ENCODE measurements at regions not wholly inside any gene's neighbourhood (a gene's known extent, or its start where the extent isn't known, plus 50 kb on each side); places are given as distances from the start of the nearest gene placed in this dataset.

DNA sequence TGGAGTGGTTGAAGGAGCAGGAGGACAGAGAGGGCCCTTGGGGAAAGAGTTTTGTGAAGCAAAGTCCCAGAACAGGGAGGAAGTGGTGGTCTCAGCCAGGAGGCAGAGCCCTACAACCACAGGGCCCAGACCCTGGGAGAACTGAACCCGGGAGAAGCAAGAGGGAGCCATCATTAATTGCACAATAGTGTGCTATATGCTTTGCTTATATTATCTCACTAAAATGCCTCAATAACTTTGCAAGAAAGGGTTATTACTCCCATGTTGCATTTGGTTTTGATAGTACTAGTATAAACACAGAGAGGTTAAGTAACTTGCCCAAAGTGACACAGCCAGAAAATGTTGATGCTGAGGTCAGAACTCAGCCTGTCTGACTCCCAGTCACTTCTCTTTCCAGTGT is 124.3 kb downstream of the FOXD2 start:
- H3K36me3 ChIP-seq (ENCODE audit: control insufficient read depth, insufficient read depth, low read length): no peaks in the 10 kb centered on the region
- H3K27ac ChIP-seq (ENCODE audit: insufficient read depth, low read length, poor library complexity, severe bottlenecking): no peak overlapping the region
- no peaks in the 10 kb centered on the region for H3K27me3 ChIP-seq (replicated peaks; ENCODE audit: control insufficient read depth, insufficient read depth, low read length, poor library complexity, severe bottlenecking)
- no peak for DNase-seq
- H3K9me3 ChIP-seq (ENCODE audit: control insufficient read depth, low read length): no peaks in the 10 kb centered on the region
- H3K4me3 ChIP-seq (ENCODE audit: insufficient read depth, low read depth, low read length, poor library complexity, severe bottlenecking): no peak overlapping the region
- no peaks in the 10 kb centered on the region for H3K4me1 ChIP-seq (ENCODE audit: control insufficient read depth, insufficient read depth, low read length, poor library complexity, severe bottlenecking)

DNA sequence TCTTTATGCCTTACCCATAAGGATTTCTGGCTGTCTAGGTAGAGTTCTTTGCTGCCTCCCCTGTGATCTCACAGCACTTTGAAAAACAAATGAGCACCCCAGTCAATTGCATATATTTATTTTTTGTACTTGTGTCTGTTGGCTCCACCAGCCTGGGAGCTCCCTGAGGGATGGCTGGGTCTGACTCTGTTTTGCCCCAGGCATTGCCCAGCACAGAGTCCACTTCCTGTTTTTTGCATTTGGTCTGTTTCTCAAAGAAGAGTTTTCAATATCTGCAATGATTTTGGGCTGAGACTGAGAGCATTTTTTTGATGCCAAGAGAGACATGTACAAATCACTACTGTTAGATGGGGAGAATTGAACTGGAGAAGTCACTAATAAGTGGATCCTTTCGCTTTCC is 125.0 kb downstream of the FOXD2 start:
- Histone ChIP-seq H3K27me3 (replicated peaks; ENCODE audit: control insufficient read depth, insufficient read depth, low read length, poor library complexity, severe bottlenecking) (no peaks in the 10 kb centered on the region), H3K9me3 (ENCODE audit: control insufficient read depth, low read length) (no peaks in the 10 kb centered on the region), H3K4me3 (ENCODE audit: insufficient read depth, low read depth, low read length, poor library complexity, severe bottlenecking) (no peak overlapping the region), H3K27ac (ENCODE audit: insufficient read depth, low read length, poor library complexity, severe bottlenecking) (no peak overlapping the region), H3K4me1 (ENCODE audit: control insufficient read depth, insufficient read depth, low read length, poor library complexity, severe bottlenecking) (no peaks in the 10 kb centered on the region), H3K36me3 (ENCODE audit: control insufficient read depth, insufficient read depth, low read length) (no peaks in the 10 kb centered on the region)
- no peak for DNase-seq

DNA sequence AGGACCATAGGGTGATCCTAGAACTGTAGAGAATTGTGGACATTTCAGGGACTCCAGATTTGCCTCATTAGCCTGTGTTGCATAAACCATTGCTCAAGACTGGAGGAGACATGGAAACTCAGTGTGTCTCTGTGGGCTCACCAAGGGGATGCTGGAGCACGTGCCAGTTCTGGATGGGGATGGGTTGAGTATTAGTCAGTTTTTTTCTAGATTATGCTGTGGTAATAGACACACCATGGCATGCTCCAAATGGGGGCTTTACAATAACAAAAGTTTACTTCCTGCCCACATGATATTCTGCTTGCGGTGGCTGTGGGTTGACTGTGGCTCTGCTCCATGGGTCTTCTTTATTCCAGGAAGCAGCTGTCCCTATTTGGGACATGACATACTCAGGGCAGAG is 125.4 kb downstream of the FOXD2 start:
- no peaks in the 10 kb centered on the region for H3K27me3 ChIP-seq (replicated peaks; ENCODE audit: control insufficient read depth, insufficient read depth, low read length, poor library complexity, severe bottlenecking)
- H3K9me3 ChIP-seq (ENCODE audit: control insufficient read depth, low read length): no peaks in the 10 kb centered on the region
- H3K27ac ChIP-seq (ENCODE audit: insufficient read depth, low read length, poor library complexity, severe bottlenecking): no peak overlapping the region
- no peaks in the 10 kb centered on the region for H3K4me1 ChIP-seq (ENCODE audit: control insufficient read depth, insufficient read depth, low read length, poor library complexity, severe bottlenecking)
- no peaks in the 10 kb centered on the region for H3K36me3 ChIP-seq (ENCODE audit: control insufficient read depth, insufficient read depth, low read length)
- H3K4me3 ChIP-seq (ENCODE audit: insufficient read depth, low read depth, low read length, poor library complexity, severe bottlenecking): no peak overlapping the region
- DNase-seq: no peak

DNA sequence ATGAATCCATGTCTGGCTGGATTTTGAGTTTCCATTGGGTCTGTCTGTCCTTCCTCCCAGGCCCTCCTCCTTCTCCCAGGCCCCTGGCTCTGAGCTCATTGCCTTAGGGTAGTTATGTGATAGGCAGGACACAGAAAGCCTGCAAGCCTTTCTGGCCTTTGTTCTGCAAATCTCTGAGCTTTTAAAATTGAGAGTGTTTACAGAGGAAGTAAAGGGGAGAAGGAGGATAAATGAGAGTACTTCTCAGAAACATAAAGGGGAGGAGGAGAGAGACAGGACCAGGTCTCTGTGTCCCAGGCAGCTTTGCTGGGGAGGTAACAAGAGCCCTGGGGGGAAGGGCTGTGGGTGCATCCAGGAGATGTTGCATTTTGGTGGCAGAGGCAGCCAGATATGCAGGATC is 126.7 kb downstream of the FOXD2 start:
- Histone ChIP-seq H3K27ac (ENCODE audit: insufficient read depth, low read length, poor library complexity, severe bottlenecking) (no peak overlapping the region), H3K4me1 (ENCODE audit: control insufficient read depth, insufficient read depth, low read length, poor library complexity, severe bottlenecking) (no peaks in the 10 kb centered on the region), H3K36me3 (ENCODE audit: control insufficient read depth, insufficient read depth, low read length) (no peaks in the 10 kb centered on the region), H3K4me3 (ENCODE audit: insufficient read depth, low read depth, low read length, poor library complexity, severe bottlenecking) (no peak overlapping the region), H3K9me3 (ENCODE audit: control insufficient read depth, low read length) (no peaks in the 10 kb centered on the region), H3K27me3 (replicated peaks; ENCODE audit: control insufficient read depth, insufficient read depth, low read length, poor library complexity, severe bottlenecking) (no peaks in the 10 kb centered on the region)
- no peak for DNase-seq

DNA sequence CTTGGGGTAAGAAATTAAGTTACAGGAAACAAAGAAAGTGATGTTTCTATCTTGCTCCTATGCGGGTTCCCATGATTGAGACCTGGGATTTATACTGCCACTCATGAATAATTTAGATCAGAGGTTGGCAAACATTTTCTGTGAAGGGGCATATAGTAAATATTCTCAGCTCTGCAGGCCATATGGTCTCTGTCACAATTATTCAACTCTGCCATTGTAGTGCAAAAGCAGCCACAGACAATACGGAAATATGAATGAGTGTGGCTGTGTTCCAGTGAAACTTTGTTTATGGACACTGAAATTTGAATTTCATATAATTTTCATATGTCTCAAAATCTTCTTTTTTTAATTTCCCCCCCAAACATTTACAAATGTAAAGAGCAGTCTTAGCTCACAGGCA is 127.2 kb downstream of the FOXD2 start:
- no peaks in the 10 kb centered on the region for H3K4me1 ChIP-seq (ENCODE audit: control insufficient read depth, insufficient read depth, low read length, poor library complexity, severe bottlenecking)
- H3K27me3 ChIP-seq (replicated peaks; ENCODE audit: control insufficient read depth, insufficient read depth, low read length, poor library complexity, severe bottlenecking): no peaks in the 10 kb centered on the region
- no peaks in the 10 kb centered on the region for H3K36me3 ChIP-seq (ENCODE audit: control insufficient read depth, insufficient read depth, low read length)
- H3K27ac ChIP-seq (ENCODE audit: insufficient read depth, low read length, poor library complexity, severe bottlenecking): no peak overlapping the region
- no peaks in the 10 kb centered on the region for H3K9me3 ChIP-seq (ENCODE audit: control insufficient read depth, low read length)
- no peak for DNase-seq
- H3K4me3 ChIP-seq (ENCODE audit: insufficient read depth, low read depth, low read length, poor library complexity, severe bottlenecking): no peak overlapping the region

DNA sequence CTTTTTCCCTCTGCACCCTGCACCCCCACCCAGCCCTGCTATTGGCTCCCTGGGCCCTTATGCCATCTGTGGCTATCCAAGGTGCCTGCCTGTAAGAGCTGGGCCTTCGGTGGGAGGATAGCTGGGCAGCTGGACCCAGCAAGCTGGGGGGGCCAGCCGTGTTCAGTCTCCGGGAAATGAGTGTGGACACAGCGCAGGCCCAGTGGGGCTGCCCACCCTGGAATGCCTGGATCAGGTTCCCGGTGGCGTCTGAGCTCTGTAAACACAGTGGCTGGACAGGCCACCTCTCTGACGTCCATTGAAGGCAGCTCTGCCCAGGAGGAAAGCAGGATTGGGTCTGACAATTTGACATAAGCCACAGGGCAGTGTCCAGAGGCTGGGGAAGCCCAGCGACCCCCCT is 127.8 kb downstream of the FOXD2 start:
- no peaks in the 10 kb centered on the region for H3K27me3 ChIP-seq (replicated peaks; ENCODE audit: control insufficient read depth, insufficient read depth, low read length, poor library complexity, severe bottlenecking)
- H3K4me1 ChIP-seq (ENCODE audit: control insufficient read depth, insufficient read depth, low read length, poor library complexity, severe bottlenecking): no peaks in the 10 kb centered on the region
- H3K4me3 ChIP-seq (ENCODE audit: insufficient read depth, low read depth, low read length, poor library complexity, severe bottlenecking): no peak overlapping the region
- H3K9me3 ChIP-seq (ENCODE audit: control insufficient read depth, low read length): no peaks in the 10 kb centered on the region
- no peak overlapping the region for H3K27ac ChIP-seq (ENCODE audit: insufficient read depth, low read length, poor library complexity, severe bottlenecking)
- no peak for DNase-seq
- no peaks in the 10 kb centered on the region for H3K36me3 ChIP-seq (ENCODE audit: control insufficient read depth, insufficient read depth, low read length)

DNA sequence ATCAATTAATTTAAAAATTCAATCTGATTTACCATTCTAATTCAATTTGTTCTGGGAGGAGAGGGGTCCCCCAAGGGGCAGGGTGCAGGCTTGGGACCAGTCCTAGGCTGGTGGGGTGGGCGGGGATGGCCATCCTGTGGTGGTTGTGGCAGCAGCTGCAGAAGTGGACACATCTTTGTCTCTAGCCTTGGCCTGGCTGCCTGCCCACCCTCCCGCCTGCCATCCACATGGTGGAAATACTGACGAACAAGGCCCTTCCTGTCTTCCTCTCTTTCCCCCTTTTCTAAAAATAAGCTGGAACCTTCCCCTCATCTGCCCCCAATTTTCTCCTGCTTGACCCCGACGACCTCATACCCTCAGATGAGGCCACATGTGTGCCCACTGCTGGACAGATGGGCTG is 130.9 kb downstream of the FOXD2 start:
- Histone ChIP-seq H3K27ac (ENCODE audit: insufficient read depth, low read length, poor library complexity, severe bottlenecking) (no peak overlapping the region), H3K36me3 (ENCODE audit: control insufficient read depth, insufficient read depth, low read length) (no peaks in the 10 kb centered on the region), H3K27me3 (replicated peaks; ENCODE audit: control insufficient read depth, insufficient read depth, low read length, poor library complexity, severe bottlenecking) (no peaks in the 10 kb centered on the region), H3K4me3 (ENCODE audit: insufficient read depth, low read depth, low read length, poor library complexity, severe bottlenecking) (no peak overlapping the region), H3K4me1 (ENCODE audit: control insufficient read depth, insufficient read depth, low read length, poor library complexity, severe bottlenecking) (no peaks in the 10 kb centered on the region), H3K9me3 (ENCODE audit: control insufficient read depth, low read length) (no peaks in the 10 kb centered on the region)
- DNase-seq: no peak

DNA sequence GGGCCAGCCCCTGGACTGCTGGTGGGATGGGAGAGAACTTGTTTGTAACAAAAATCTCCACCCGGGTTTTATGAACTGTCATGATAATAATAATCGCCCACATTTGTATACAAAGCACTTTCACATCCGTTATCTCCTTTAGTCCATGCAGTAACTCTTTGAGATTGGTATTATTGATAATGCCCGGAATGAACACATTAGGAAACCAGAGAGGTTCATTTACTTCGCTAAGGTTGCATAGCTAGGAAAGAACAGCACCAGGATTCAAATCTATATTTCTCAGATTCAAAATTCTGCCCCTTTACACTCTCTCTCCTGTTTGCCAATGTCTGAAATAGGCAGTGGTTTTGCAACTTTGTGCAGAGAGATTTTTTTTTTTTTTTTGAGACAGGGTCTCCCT is 131.4 kb downstream of the FOXD2 start:
- Histone ChIP-seq H3K27ac (ENCODE audit: insufficient read depth, low read length, poor library complexity, severe bottlenecking) (no peak overlapping the region), H3K4me3 (ENCODE audit: insufficient read depth, low read depth, low read length, poor library complexity, severe bottlenecking) (no peak overlapping the region), H3K36me3 (ENCODE audit: control insufficient read depth, insufficient read depth, low read length) (no peaks in the 10 kb centered on the region), H3K4me1 (ENCODE audit: control insufficient read depth, insufficient read depth, low read length, poor library complexity, severe bottlenecking) (no peaks in the 10 kb centered on the region), H3K9me3 (ENCODE audit: control insufficient read depth, low read length) (no peaks in the 10 kb centered on the region), H3K27me3 (replicated peaks; ENCODE audit: control insufficient read depth, insufficient read depth, low read length, poor library complexity, severe bottlenecking) (no peaks in the 10 kb centered on the region)
- DNase-seq: no peak

DNA sequence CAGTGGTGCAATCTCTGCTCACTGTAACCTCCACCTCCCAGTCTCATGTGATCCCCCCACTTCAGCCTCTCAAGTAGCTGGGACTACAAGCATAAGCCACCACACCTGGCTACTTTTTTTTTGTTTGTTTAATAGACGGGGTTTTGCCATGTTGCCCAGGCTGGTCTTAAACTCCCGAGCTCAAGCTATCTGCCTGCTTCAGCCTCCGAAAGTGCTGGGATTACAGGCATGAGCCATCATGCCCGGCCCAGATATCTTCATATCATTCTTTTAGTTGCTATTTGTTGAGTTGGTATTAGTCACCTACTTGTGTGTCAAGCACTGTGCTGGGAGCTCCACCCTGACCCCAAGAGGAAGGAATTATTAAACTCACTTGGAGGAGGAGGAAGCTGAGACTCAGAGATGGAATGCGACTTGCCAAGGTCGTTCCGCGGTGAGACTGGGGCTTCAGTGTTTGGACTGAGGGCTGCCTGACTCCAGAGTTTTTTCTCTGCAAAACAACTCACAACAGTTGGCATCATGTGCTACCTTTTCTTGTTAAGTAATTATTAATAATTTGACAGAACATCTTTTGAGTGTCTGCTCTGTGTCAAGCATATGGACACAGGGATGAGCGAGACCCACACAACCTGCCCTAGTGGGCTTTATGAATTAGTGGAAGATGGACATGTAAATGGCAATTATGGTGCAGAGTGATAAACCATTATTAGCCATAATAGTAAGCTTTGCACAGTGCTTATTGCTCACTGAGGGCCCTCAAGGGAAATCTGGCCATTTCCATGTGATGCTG is 132.0 kb downstream of the FOXD2 start:
- no peak overlapping the region for H3K4me3 ChIP-seq (ENCODE audit: insufficient read depth, low read depth, low read length, poor library complexity, severe bottlenecking)
- H3K27me3 ChIP-seq (replicated peaks; ENCODE audit: control insufficient read depth, insufficient read depth, low read length, poor library complexity, severe bottlenecking): no peaks in the 10 kb centered on the region
- H3K4me1 ChIP-seq (ENCODE audit: control insufficient read depth, insufficient read depth, low read length, poor library complexity, severe bottlenecking): no peaks in the 10 kb centered on the region
- no peaks in the 10 kb centered on the region for H3K9me3 ChIP-seq (ENCODE audit: control insufficient read depth, low read length)
- DNase-seq: no peak
- no peaks in the 10 kb centered on the region for H3K36me3 ChIP-seq (ENCODE audit: control insufficient read depth, insufficient read depth, low read length)
- no peak overlapping the region for H3K27ac ChIP-seq (ENCODE audit: insufficient read depth, low read length, poor library complexity, severe bottlenecking)

DNA sequence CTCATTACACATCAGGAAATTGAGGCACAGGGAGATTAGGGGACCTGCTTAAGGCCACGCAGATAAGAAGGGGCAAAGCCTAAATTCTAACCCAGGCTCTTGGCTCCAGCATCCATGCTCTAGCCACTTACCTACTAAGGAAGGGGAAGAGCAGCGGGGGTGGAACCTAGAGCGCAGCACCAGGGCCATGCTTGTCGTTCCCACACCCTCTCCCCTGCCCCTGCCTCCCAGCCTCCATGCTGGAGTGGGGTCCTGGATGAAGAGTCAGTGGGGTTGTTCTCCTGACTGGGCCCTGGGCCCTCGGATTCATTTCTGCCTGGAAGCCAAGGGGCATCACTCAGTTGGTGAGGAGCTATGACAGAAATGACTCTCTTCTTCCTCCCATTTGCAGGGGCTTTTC is 133.3 kb downstream of the FOXD2 start:
- Histone ChIP-seq H3K9me3 (ENCODE audit: control insufficient read depth, low read length) (no peaks in the 10 kb centered on the region), H3K4me3 (ENCODE audit: insufficient read depth, low read depth, low read length, poor library complexity, severe bottlenecking) (no peak overlapping the region), H3K27ac (ENCODE audit: insufficient read depth, low read length, poor library complexity, severe bottlenecking) (no peak overlapping the region), H3K27me3 (replicated peaks; ENCODE audit: control insufficient read depth, insufficient read depth, low read length, poor library complexity, severe bottlenecking) (peaks cover 3% of the 10 kb centered on the region), H3K4me1 (ENCODE audit: control insufficient read depth, insufficient read depth, low read length, poor library complexity, severe bottlenecking) (no peaks in the 10 kb centered on the region), H3K36me3 (ENCODE audit: control insufficient read depth, insufficient read depth, low read length) (no peaks in the 10 kb centered on the region)
- no peak for DNase-seq

Measured in effector memory CD4-positive, alpha-beta T cell (primary cell).